ENCODE measurements at regions not wholly inside any gene's neighbourhood (a gene's known extent, or its start where the extent isn't known, plus 50 kb on each side); places are given as distances from the start of the nearest gene placed in this dataset.

DNA sequence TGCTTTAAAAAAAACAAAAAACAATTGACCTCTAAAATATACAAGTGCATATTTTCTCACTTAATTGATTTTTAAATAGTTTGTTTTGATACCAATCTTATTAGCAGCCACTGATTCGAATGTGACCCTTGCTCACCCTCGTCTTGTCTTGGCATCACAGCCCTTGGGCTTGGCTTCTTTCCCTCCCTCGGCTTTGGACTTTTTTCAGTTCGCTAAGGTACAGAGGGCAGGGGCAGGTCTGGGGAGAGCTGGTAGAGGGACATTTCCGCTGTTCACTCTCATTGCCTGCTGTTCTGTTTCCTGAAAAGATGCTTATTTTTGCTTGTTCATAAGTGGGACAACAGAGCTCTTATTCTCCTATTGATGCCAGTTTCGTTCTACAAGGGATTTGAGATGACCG lies 88.5 kb upstream of the RPS6KA3 start:
- Histone ChIP-seq H4K20me1 (ENCODE audit: insufficient read depth, low read length, poor library complexity, severe bottlenecking) (no peaks in the 10 kb centered on the region), H3K9me3 (ENCODE audit: insufficient read depth, low read depth, low read length) (no peaks in the 10 kb centered on the region), H3K36me3 (ENCODE audit: insufficient read depth, low read length) (no peaks in the 10 kb centered on the region), H3F3A (ENCODE audit: low read depth) (no peaks in the 10 kb centered on the region), H3K9ac (ENCODE audit: low read depth, low read length, poor library complexity, severe bottlenecking) (no peak overlapping the region), H3K9me2 (replicated peaks; ENCODE audit: low read depth, low read length) (no peaks in the 10 kb centered on the region), H3K79me2 (ENCODE audit: insufficient read depth, low read length) (no peaks in the 10 kb centered on the region), H3K4me1 (ENCODE audit: insufficient read depth, low read length, poor library complexity, severe bottlenecking) (no peaks in the 10 kb centered on the region), H3K4me3 (ENCODE audit: low read length, poor library complexity, severe bottlenecking) (no peak overlapping the region), H3K4me2 (ENCODE audit: low read depth, low read length, poor library complexity, severe bottlenecking) (no peak overlapping the region), H3K27me3 (ENCODE audit: insufficient read depth, low read length, poor library complexity, severe bottlenecking) (no peaks in the 10 kb centered on the region), H2AFZ (ENCODE audit: low read length) (no peak overlapping the region)
- no peak for TF ChIP-seq EZH2phosphoT487 (IDR thresholded peaks at IDR 0.05; ENCODE audit: borderline replicate concordance)
- TF ChIP-seq, protein P1, sequence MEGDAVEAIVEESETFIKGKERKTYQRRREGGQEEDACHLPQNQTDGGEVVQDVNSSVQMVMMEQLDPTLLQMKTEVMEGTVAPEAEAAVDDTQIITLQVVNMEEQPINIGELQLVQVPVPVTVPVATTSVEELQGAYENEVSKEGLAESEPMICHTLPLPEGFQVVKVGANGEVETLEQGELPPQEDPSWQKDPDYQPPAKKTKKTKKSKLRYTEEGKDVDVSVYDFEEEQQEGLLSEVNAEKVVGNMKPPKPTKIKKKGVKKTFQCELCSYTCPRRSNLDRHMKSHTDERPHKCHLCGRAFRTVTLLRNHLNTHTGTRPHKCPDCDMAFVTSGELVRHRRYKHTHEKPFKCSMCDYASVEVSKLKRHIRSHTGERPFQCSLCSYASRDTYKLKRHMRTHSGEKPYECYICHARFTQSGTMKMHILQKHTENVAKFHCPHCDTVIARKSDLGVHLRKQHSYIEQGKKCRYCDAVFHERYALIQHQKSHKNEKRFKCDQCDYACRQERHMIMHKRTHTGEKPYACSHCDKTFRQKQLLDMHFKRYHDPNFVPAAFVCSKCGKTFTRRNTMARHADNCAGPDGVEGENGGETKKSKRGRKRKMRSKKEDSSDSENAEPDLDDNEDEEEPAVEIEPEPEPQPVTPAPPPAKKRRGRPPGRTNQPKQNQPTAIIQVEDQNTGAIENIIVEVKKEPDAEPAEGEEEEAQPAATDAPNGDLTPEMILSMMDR (conservative IDR thresholded peaks at IDR 0.05; ENCODE audit: low read length), result no peak

DNA sequence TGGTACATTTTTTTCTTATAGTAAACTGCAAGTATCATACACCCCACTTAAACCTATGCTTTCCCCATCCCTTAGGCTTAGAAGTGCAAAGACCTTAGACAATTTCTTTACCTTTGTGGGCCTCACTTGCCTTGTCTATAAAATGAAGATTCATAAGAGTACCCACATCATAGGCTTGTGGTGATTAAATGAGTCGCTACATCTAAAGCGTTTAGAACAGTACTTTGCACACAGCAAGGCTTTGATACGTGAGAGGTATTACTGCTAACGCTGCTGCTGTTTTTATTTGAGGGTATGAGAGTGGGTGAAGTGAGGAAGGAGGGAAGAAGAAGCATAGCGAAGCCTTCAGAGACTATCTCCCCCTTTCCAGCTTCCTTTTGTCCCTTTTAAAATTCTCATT lies 87.8 kb upstream of the RPS6KA3 start:
- Histone ChIP-seq H3F3A (ENCODE audit: low read depth) (no peaks in the 10 kb centered on the region), H3K9me2 (replicated peaks; ENCODE audit: low read depth, low read length) (no peaks in the 10 kb centered on the region), H3K4me2 (ENCODE audit: low read depth, low read length, poor library complexity, severe bottlenecking) (no peak overlapping the region), H3K36me3 (ENCODE audit: insufficient read depth, low read length) (no peaks in the 10 kb centered on the region), H3K9ac (ENCODE audit: low read depth, low read length, poor library complexity, severe bottlenecking) (no peak overlapping the region), H3K79me2 (ENCODE audit: insufficient read depth, low read length) (no peaks in the 10 kb centered on the region), H3K27me3 (ENCODE audit: insufficient read depth, low read length, poor library complexity, severe bottlenecking) (no peaks in the 10 kb centered on the region), H2AFZ (ENCODE audit: low read length) (no peak overlapping the region), H3K9me3 (ENCODE audit: insufficient read depth, low read depth, low read length) (no peaks in the 10 kb centered on the region), H3K4me1 (ENCODE audit: insufficient read depth, low read length, poor library complexity, severe bottlenecking) (no peaks in the 10 kb centered on the region), H4K20me1 (ENCODE audit: insufficient read depth, low read length, poor library complexity, severe bottlenecking) (no peaks in the 10 kb centered on the region), H3K4me3 (ENCODE audit: low read length, poor library complexity, severe bottlenecking) (no peak overlapping the region)
- no peak for TF ChIP-seq EZH2phosphoT487 (IDR thresholded peaks at IDR 0.05; ENCODE audit: borderline replicate concordance)
- TF ChIP-seq, protein P1 (conservative IDR thresholded peaks at IDR 0.05; ENCODE audit: low read length), result no peak

DNA sequence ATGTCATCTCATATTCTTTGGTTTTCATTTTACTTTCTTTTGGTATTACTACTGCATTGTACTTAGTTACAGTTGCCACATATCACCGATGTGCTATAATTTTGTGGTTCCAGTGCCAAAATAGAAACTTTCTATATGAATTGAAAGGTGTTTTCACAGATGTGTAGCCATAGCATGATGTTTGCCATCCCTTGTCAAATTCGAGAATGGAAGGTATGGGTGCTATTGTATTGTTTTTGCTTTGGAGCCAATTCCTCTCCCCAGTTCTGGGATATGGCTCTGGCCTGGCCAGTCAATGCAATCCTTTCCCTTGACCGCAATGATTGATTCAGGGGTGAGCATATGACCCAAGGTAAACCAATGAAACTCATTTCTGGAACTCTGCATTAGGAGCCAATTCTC lies 86.2 kb upstream of the RPS6KA3 start:
- Histone ChIP-seq H3K27me3 (ENCODE audit: insufficient read depth, low read length, poor library complexity, severe bottlenecking) (no peaks in the 10 kb centered on the region), H3K79me2 (ENCODE audit: insufficient read depth, low read length) (no peaks in the 10 kb centered on the region), H3K9ac (ENCODE audit: low read depth, low read length, poor library complexity, severe bottlenecking) (no peak overlapping the region), H3K4me3 (ENCODE audit: low read length, poor library complexity, severe bottlenecking) (no peak overlapping the region), H3F3A (ENCODE audit: low read depth) (no peaks in the 10 kb centered on the region), H3K4me1 (ENCODE audit: insufficient read depth, low read length, poor library complexity, severe bottlenecking) (no peaks in the 10 kb centered on the region), H4K20me1 (ENCODE audit: insufficient read depth, low read length, poor library complexity, severe bottlenecking) (no peaks in the 10 kb centered on the region), H3K36me3 (ENCODE audit: insufficient read depth, low read length) (no peaks in the 10 kb centered on the region), H3K9me2 (replicated peaks; ENCODE audit: low read depth, low read length) (no peaks in the 10 kb centered on the region), H3K4me2 (ENCODE audit: low read depth, low read length, poor library complexity, severe bottlenecking) (no peak overlapping the region), H3K9me3 (ENCODE audit: insufficient read depth, low read depth, low read length) (no peaks in the 10 kb centered on the region), H2AFZ (ENCODE audit: low read length) (no peak overlapping the region)
- TF ChIP-seq, protein P1 (conservative IDR thresholded peaks at IDR 0.05; ENCODE audit: low read length), result no peak
- no peak for TF ChIP-seq EZH2phosphoT487 (IDR thresholded peaks at IDR 0.05; ENCODE audit: borderline replicate concordance)
